Smooth muscle cell of the brain vasculature (primary cell): ENCODE measurements at regions not wholly inside any gene's neighbourhood (a gene's known extent, or its start where the extent isn't known, plus 50 kb on each side); places are given as distances from the start of the nearest gene placed in this dataset.

Source experiments
- DNase-seq: peaks from one replicate; pipeline ENCODE4 v3.0.0-alpha.2; 2012; ENCODE audit warnings: low read depth, low spot score

- no peak for DNase-seq
Observed at GRCh38 chr18:22624176-22624575, 206.5 kb upstream of the CTAGE1 start.

- no peak for DNase-seq
Observed at GRCh38 chr18:22625406-22625805, 207.7 kb upstream of the CTAGE1 start.

- DNase-seq = no peak
Observed at GRCh38 chr18:22626771-22627170, 209.1 kb upstream of the CTAGE1 start.

GRCh38 chr18:22627506-22627905, 209.8 kb upstream of the CTAGE1 start:
- DNase-seq = no peak

GRCh38 chr18:22628795-22629510, 211.2 kb upstream of the CTAGE1 start:
- no peak for DNase-seq

GRCh38 chr18:22630980-22631379, 213.3 kb upstream of the CTAGE1 start:
- DNase-seq = no peak

GRCh38 chr18:22632191-22632590, 214.5 kb upstream of the CTAGE1 start:
- DNase-seq = no peak

- no peak for DNase-seq
Observed at GRCh38 chr18:22634464-22634863, 216.7 kb upstream of the CTAGE1 start.

GRCh38 chr18:22637787-22638186, 220.1 kb upstream of the CTAGE1 start:
- peak; percentile 64 for DNase-seq

GRCh38 chr18:22639026-22639463, 221.3 kb upstream of the CTAGE1 start:
- peak; percentile 76 for DNase-seq

GRCh38 chr18:22639561-22639960, 221.8 kb upstream of the CTAGE1 start:
- no peak for DNase-seq

GRCh38 chr18:22640281-22640842, 222.6 kb upstream of the CTAGE1 start:
- no peak for DNase-seq

- no peak for DNase-seq
Observed at GRCh38 chr18:22641958-22642357, 224.2 kb upstream of the CTAGE1 start.

- no peak for DNase-seq
Observed at GRCh38 chr18:22643731-22644130, 226.0 kb upstream of the CTAGE1 start.

GRCh38 chr18:22650247-22650646, 232.5 kb upstream of the CTAGE1 start:
- DNase-seq = no peak

- no peak for DNase-seq
Observed at GRCh38 chr18:22657619-22658018, 239.9 kb upstream of the CTAGE1 start.

GRCh38 chr18:22658318-22658717, 240.6 kb upstream of the CTAGE1 start:
- DNase-seq = no peak

- DNase-seq = no peak
Observed at GRCh38 chr18:22663378-22663777, 245.7 kb upstream of the CTAGE1 start.

- DNase-seq = no peak
Observed at GRCh38 chr18:22666411-22666940, 248.8 kb upstream of the CTAGE1 start.

- no peak for DNase-seq
Observed at GRCh38 chr18:22667156-22667555, 249.4 kb upstream of the CTAGE1 start.

GRCh38 chr18:22667616-22668422, 250.1 kb upstream of the CTAGE1 start:
- DNase-seq = no peak

GRCh38 chr18:22668496-22668895, 250.8 kb upstream of the CTAGE1 start:
- no peak for DNase-seq
